Effector CD8-positive, alpha-beta T cell (primary cell): ENCODE measurements at regions not wholly inside any gene's neighbourhood (a gene's known extent, or its start where the extent isn't known, plus 50 kb on each side); places are given as distances from the start of the nearest gene placed in this dataset.
"Not testable (repeated sequence)": the region's sequence is repeated elsewhere in the genome, so short reads cannot be mapped to it uniquely, and the experiment has no call there.

ENCODE experiments used
- DNase-seq: peaks from one replicate; lab custom pipeline; 2025; lab: John Stamatoyannopoulos, UW

GRCh38 chr13:99737481-99738245 is 233.9 kb downstream of the ZIC5 start:
- DNase-seq: no peak

- DNase-seq: no peak
These were observed 235.0 kb downstream of the ZIC5 start for GRCh38 chr13:99736541-99736940.

- no peak for DNase-seq
These were observed 232.9 kb downstream of the TM9SF2 start for GRCh38 chr13:99734013-99734693.

GRCh38 chr13:99733346-99733745 is 232.1 kb downstream of the TM9SF2 start:
- DNase-seq: no peak

GRCh38 chr13:99731747-99732146 is 230.5 kb downstream of the TM9SF2 start:
- no peak for DNase-seq

GRCh38 chr13:99730403-99730802 is 229.1 kb downstream of the TM9SF2 start:
- no peak for DNase-seq

GRCh38 chr13:99729745-99730144 is 228.5 kb downstream of the TM9SF2 start:
- no peak for DNase-seq

- DNase-seq: not testable (repeated sequence)
These were observed 226.4 kb downstream of the TM9SF2 start for GRCh38 chr13:99727651-99728050.

- DNase-seq: no peak
These were observed 225.1 kb downstream of the TM9SF2 start for GRCh38 chr13:99726282-99726894.

GRCh38 chr13:99725644-99726043 is 224.4 kb downstream of the TM9SF2 start:
- DNase-seq: no peak

- no peak for DNase-seq
These were observed 223.6 kb downstream of the TM9SF2 start for GRCh38 chr13:99724633-99725517.

GRCh38 chr13:99723878-99724277 is 222.6 kb downstream of the TM9SF2 start:
- DNase-seq: no peak

- no peak for DNase-seq
These were observed 221.7 kb downstream of the TM9SF2 start for GRCh38 chr13:99722931-99723330.

- no peak for DNase-seq
These were observed 221.1 kb downstream of the TM9SF2 start for GRCh38 chr13:99722338-99722818.

GRCh38 chr13:99721606-99722337 is 220.5 kb downstream of the TM9SF2 start:
- DNase-seq: no peak

GRCh38 chr13:99717959-99718674 is 216.8 kb downstream of the TM9SF2 start:
- DNase-seq: no peak

- no peak for DNase-seq
These were observed 207.9 kb downstream of the TM9SF2 start for GRCh38 chr13:99709134-99709533.

- DNase-seq: no peak
These were observed 203.1 kb downstream of the TM9SF2 start for GRCh38 chr13:99704390-99704789.

GRCh38 chr13:99703908-99704307 is 202.6 kb downstream of the TM9SF2 start:
- DNase-seq: no peak

- no peak for DNase-seq
These were observed 201.5 kb downstream of the TM9SF2 start for GRCh38 chr13:99702687-99703319.
